A549 (cell line): ENCODE measurements at regions not wholly inside any gene's neighbourhood (a gene's known extent, or its start where the extent isn't known, plus 50 kb on each side); places are given as distances from the start of the nearest gene placed in this dataset.

Source experiments
- ATAC-seq, 2 experiments: fragments of 200-7000 bp in 1 of 2; fragments of >200 bp in 1 of 2; cut with Nextera tagmentation in 1 of 2; cut with Tn5 transposase in 1 of 2; 3 replicates each; pipeline versions ENCODE4 v1.8.0 to v1.9.1; 2018 to 2020; ENCODE audit warnings: mild to moderate bottlenecking in 1 of 2, moderate library complexity in 1 of 2
- CTCF ChIA-PET: fragments of 300-600 bp; sonication (Branson Sonifier 250); formaldehyde crosslinking; extraction: SDS; loops from one replicate; lab custom pipeline; 2021; ENCODE audit warnings: antibody characterized with exemption, inconsistent platforms; lab: Yijun Ruan, JAX
- POLR2A ChIA-PET: fragments of 350-600 bp; formaldehyde crosslinking; extraction: SDS; loops from one replicate; lab custom pipeline; 2021; ENCODE audit warnings: antibody characterized with exemption, inconsistent platforms; lab: Yijun Ruan, JAX
- DNase-seq, 2 experiments: peaks; one replicate each; pipeline versions ENCODE4 v3.0.0 to v3.0.0-alpha.2; 2011 to 2016; ENCODE audit warnings: low read depth in 1 of 2, low spot score in 1 of 2
- FAIRE-seq: peaks from 2 replicates; lab custom pipeline; 2011; peaks lifted over from hg19 to GRCh38; lab: Jason Lieb, UNC
- H3K27ac ChIP-seq, 2 experiments: fragments of >200 bp; sonication (Bioruptor Twin); formaldehyde crosslinking; 3 replicates each; pipeline ENCODE4 v1.5.1; 2016 to 2017
- H3K4me1 ChIP-seq: fragments of >200 bp; sonication (Bioruptor Twin); formaldehyde crosslinking; 3 replicates; pipeline ENCODE4 v1.6.1; 2016
- H3K4me2 ChIP-seq: fragments of >200 bp; sonication (Bioruptor Twin); formaldehyde crosslinking; 3 replicates; pipeline ENCODE4 v1.6.1; 2016
- H3K4me3 ChIP-seq: fragments of >200 bp; sonication (Bioruptor Twin); formaldehyde crosslinking; 3 replicates; pipeline ENCODE4 v1.5.1; 2016
- H3K9me3 ChIP-seq: fragments of >200 bp; sonication (Bioruptor Twin); formaldehyde crosslinking; 3 replicates; pipeline ENCODE4 v1.6.1; 2016
- ATOH8 ChIP-seq: fragments of 250-450 bp; sonication (Bioruptor Pico); IDR thresholded peaks from 2 replicates; pipeline ENCODE4 v1.5.0; 2020; ENCODE audit warnings: low read depth, mild to moderate bottlenecking, moderate library complexity
- BHLHE40 ChIP-seq: IDR thresholded peaks from 2 replicates; pipeline ENCODE4 v1.6.1; 2012; ENCODE audit warnings: low read depth, low read length, inconsistent platforms
- CEBPB ChIP-seq, 2 experiments: fragments of >200 bp in 1 of 2; sonication (Bioruptor Twin) in 1 of 2; formaldehyde crosslinking in 1 of 2; IDR thresholded peaks; 2 replicates each; pipeline ENCODE4 v1.6.1; 2012 to 2016
- CTCF ChIP-seq: fragments of >200 bp; sonication (Bioruptor Twin); formaldehyde crosslinking; IDR thresholded peaks from 3 replicates; pipeline ENCODE4 v1.5.1; 2016
- E2F6 ChIP-seq: IDR thresholded peaks from 2 replicates; pipeline ENCODE4 v1.6.1; 2012; ENCODE audit warnings: low read depth, borderline replicate concordance
- ESRRA ChIP-seq: fragments of 150-350 bp; IDR thresholded peaks from 2 replicates; pipeline ENCODE4 v1.6.1; 2014; ENCODE audit warnings: mild to moderate bottlenecking, low read length, borderline replicate concordance
- FOSB ChIP-seq: fragments of 250-450 bp; sonication (Bioruptor Pico); IDR thresholded peaks from 2 replicates; pipeline ENCODE4 v1.5.0; 2020; ENCODE audit warnings: mild to moderate bottlenecking, moderate library complexity
- HMGXB4 ChIP-seq: fragments of 250-450 bp; sonication (Bioruptor Pico); IDR thresholded peaks from 2 replicates; pipeline ENCODE4 v1.5.0; 2021; ENCODE audit warnings: mild to moderate bottlenecking, moderate library complexity, borderline replicate concordance
- HOXB5 ChIP-seq: fragments of 250-450 bp; sonication (Bioruptor Pico); IDR thresholded peaks from 2 replicates; pipeline ENCODE4 v1.5.0; 2020; ENCODE audit warnings: mild to moderate bottlenecking, moderate library complexity
- JUN ChIP-seq, 2 experiments: fragments of >200 bp; sonication (Bioruptor Twin); formaldehyde crosslinking; IDR thresholded peaks; 2 replicates in 1 of 2; 3 replicates in 1 of 2; pipeline ENCODE4 v1.6.1; 2016 to 2017
- KDM5A ChIP-seq: fragments of 200-600 bp; sonication (generic); IDR thresholded peaks from 2 replicates; pipeline ENCODE4 v1.6.1; 2016; ENCODE audit warnings: antibody characterized with exemption, mild to moderate bottlenecking
- MAZ ChIP-seq: fragments of 150-350 bp; IDR thresholded peaks from 2 replicates; pipeline ENCODE4 v1.6.1; 2014; ENCODE audit warnings: antibody characterized with exemption, low read depth, low read length, borderline replicate concordance
- NFE2L2 ChIP-seq: fragments of 150-350 bp; conservative IDR thresholded peaks from 2 replicates; pipeline ENCODE4 v1.6.1; 2014; ENCODE audit warnings: low read length
- NR3C1 ChIP-seq: fragments of >200 bp; sonication (Bioruptor Twin); formaldehyde crosslinking; IDR thresholded peaks from 3 replicates; pipeline ENCODE4 v1.6.1; 2017
- POLR2A ChIP-seq: IDR thresholded peaks from 2 replicates; pipeline ENCODE4 v1.6.1; 2012; ENCODE audit warnings: mild to moderate bottlenecking, low read length
- RAD21 ChIP-seq, 2 experiments: fragments of >200 bp in 1 of 2; sonication (Bioruptor Twin) in 1 of 2; formaldehyde crosslinking in 1 of 2; IDR thresholded peaks in 1 of 2; conservative IDR thresholded peaks in 1 of 2; 2 replicates in 1 of 2; 3 replicates in 1 of 2; pipeline ENCODE4 v1.6.1; 2012 to 2018; ENCODE audit warnings: inconsistent platforms in 1 of 2
- RARB ChIP-seq: fragments of 250-450 bp; sonication (Bioruptor Pico); IDR thresholded peaks from 2 replicates; pipeline ENCODE4 v1.8.0; 2021; ENCODE audit warnings: mild to moderate bottlenecking, moderate library complexity
- RCOR1 ChIP-seq: fragments of 150-350 bp; IDR thresholded peaks from 2 replicates; pipeline ENCODE4 v1.6.1; 2014; ENCODE audit warnings: antibody characterized with exemption, low read length, low read depth
- RFX5 ChIP-seq: fragments of 450-650 bp; IDR thresholded peaks from 2 replicates; pipeline ENCODE4 v1.7.1; 2014; ENCODE audit warnings: antibody characterized with exemption, mild to moderate bottlenecking, moderate library complexity
- RNF2 ChIP-seq: fragments of 200-600 bp; sonication (generic); IDR thresholded peaks from 2 replicates; pipeline ENCODE4 v1.6.1; 2016; ENCODE audit warnings: low read depth, mild to moderate bottlenecking, antibody characterized with exemption, moderate library complexity, borderline replicate concordance
- SMC3 ChIP-seq: fragments of >200 bp; sonication (Bioruptor Twin); formaldehyde crosslinking; IDR thresholded peaks from 3 replicates; pipeline ENCODE4 v1.6.1; 2018; ENCODE audit warnings: inconsistent platforms
- SREBF2 ChIP-seq: fragments of 450-650 bp; IDR thresholded peaks from 2 replicates; pipeline ENCODE4 v1.6.1; 2014; ENCODE audit warnings: mild to moderate bottlenecking, moderate library complexity
- TFCP2L1 ChIP-seq: fragments of 250-450 bp; sonication (Bioruptor Pico); IDR thresholded peaks from 2 replicates; pipeline ENCODE4 v1.5.0; 2021; ENCODE audit warnings: mild to moderate bottlenecking
- ZFP36 ChIP-seq: fragments of 450-650 bp; IDR thresholded peaks from 2 replicates; pipeline ENCODE4 v1.6.1; 2014; ENCODE audit warnings: borderline replicate concordance; ENCODE audit not compliant: partially characterized antibody
- WGBS: methylation state at CpG from one replicate; pipeline ENCODE4 v1.1.6; 2017; ENCODE audit errors: missing lambda C conversion rate; 5-methylcytosine and 5-hydroxymethylcytosine counted together

- ChIA-PET CTCF (no interaction called here), POLR2A (no interaction called here)
- Histone ChIP-seq H3K4me3 (no peak overlapping the region), H3K4me1 (0 out of 3 replicates have a peak, but pooled peaks cover 5% of the 10 kb centered on the region), H3K9me3 (no peaks in the 10 kb centered on the region), H3K4me2 (no peak overlapping the region), H3K27ac (no peak overlapping the region)
- TF ChIP-seq CEBPB (IDR thresholded peaks at IDR 0.05) (no peak), SREBF2 (no peak), ESRRA (no peak), TFCP2L1 (CRISPR knock-in tag) (no peak), FOSB (CRISPR knock-in tag) (no peak), CTCF (no peak), RFX5 (no peak), ATOH8 (CRISPR knock-in tag) (no peak), POLR2A (no peak), HMGXB4 (CRISPR knock-in tag) (no peak), RAD21 (conservative IDR thresholded peaks at IDR 0.05 in 1 of 2, IDR thresholded peaks at IDR 0.05 in 1 of 2) (no peak), HOXB5 (CRISPR knock-in tag) (no peak), RNF2 (no peak), KDM5A (no peak), SMC3 (no peak)
- ATAC-seq (no peak), FAIRE-seq (no peak), DNase-seq (no peak)
- 66% methylated on average over 3 of the region's 3 CpGs for WGBS
Measured at GRCh38 chr5:74422030-74422429, 218.5 kb downstream of the ENC1 start.

GRCh38 chr5:74421377-74421776 lies 219.2 kb downstream of the ENC1 start:
- Histone ChIP-seq H3K27ac (no peak overlapping the region), H3K4me2 (no peak overlapping the region), H3K4me1 (0 out of 3 replicates have a peak, but pooled peaks cover 5% of the 10 kb centered on the region)
- no peak for DNase-seq
- FAIRE-seq: no peak
- POLR2A ChIA-PET: no interaction called here
- CTCF ChIA-PET: interaction anchor here (0.6 to 0.9 kb wide), 2 partner anchors 9 to 218 kb away, joined by 3 to 4 read pairs; no protein-coding TSS in a partner anchor
- TF ChIP-seq ATOH8 (CRISPR knock-in tag) (no peak), ZFP36 (no peak), NFE2L2 (no peak), E2F6 (no peak), RAD21 (conservative IDR thresholded peaks at IDR 0.05 in 1 of 2, IDR thresholded peaks at IDR 0.05 in 1 of 2) (no peak), CEBPB (IDR thresholded peaks at IDR 0.05) (no peak), NR3C1 (no peak), BHLHE40 (no peak), RCOR1 (no peak), JUN (IDR thresholded peaks at IDR 0.05) (no peak), SREBF2 (no peak), RARB (CRISPR knock-in tag) (no peak), MAZ (no peak)
- TF ChIP-seq, all 56 proteins: peak for 0
- no peak for ATAC-seq
- no peak overlapping the region for H3K4me3 ChIP-seq
- WGBS: 11% methylated on average over 1 of the region's 1 CpG
- no peaks in the 10 kb centered on the region for H3K9me3 ChIP-seq
